Posterior vena cava (tissue), 2 donors: ENCODE measurements at regions not wholly inside any gene's neighbourhood (a gene's known extent, or its start where the extent isn't known, plus 50 kb on each side); places are given as distances from the start of the nearest gene placed in this dataset.
"Not testable (repeated sequence)": the region's sequence is repeated elsewhere in the genome, so short reads cannot be mapped to it uniquely, and the experiment has no call there.

Source experiments
- DNase-seq: peaks from one replicate; pipeline ENCODE4 v3.0.0-alpha.2; 2020; ENCODE audit warnings: low spot score
- intact Hi-C, 2 donors: fragments of 100-400 bp; cut with DNase I; formaldehyde crosslinking; loops; one replicate each; pipeline versions ENCODE4 v1.14.1 to v1.14.2; 2022 to 2023
- donor health status: DM: yes; HTN: yes; CAD: no.
- donor health status: DM: yes; HTN: yes; CAD: no.

DNA sequence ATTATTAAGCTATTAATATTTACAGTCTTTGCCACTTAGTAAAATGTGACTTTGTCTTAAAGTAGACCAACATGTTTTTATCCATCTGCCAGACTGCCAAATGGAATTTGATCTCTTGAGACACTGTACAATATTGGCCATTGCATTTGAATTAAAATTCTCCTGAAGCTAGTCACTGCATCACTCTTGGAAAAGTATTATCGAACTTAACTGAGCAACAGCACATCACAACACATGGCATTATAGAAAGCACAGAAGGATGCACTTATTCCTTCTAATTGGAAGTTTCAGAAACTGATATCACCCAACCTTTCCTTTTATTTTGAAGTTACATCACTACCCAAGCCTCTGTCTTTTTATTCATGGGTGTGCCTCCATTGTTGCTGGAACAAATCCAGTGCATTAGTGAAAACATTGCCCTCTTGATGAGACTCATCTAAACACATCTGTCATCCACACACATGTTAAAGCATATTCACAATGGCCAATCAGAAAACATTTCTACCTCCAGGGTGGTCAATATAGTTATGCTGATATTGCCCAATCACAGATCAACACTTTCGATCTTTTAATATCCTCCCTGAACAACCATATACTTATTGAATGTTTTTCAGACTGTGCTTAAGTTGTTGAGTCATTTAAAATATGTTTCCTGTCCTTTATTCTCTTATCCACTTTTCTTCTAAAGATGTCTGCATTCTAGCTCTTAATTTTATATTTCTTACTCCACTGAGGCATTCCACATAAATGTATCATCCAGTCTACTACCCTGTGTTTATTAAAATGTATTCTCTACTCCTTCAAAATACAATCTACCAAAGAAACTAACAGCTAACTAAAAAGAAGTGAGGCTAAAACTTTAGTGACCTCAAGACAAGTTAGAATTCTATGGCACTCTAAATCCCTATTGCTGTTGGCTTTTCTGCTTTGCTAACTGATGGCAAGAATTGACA is 535.0 kb downstream of the RFPL4B start:
- intact Hi-C loops, result no loop called here
- no peak for DNase-seq

DNA sequence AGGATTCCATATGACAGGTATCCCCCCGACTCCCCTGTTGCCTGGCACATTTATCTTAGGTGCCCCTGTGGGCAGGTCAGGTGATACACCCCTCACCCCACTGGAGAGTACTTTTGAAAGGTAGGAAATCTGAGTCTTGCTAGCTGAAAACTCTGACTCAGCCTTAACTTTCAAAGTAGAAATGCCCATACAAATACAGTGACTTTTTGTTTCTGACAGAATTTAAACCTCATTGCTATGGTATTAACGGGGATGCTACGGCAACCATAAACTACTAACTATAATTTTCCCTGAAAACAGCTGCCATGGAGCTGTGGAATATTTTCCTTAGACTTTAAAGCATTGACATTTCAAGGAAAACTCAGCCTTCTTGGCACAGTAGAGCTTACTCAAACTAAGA is 536.0 kb downstream of the RFPL4B start:
- DNase-seq, result no peak
- intact Hi-C loops, result no loop called here

- intact Hi-C loops, result no loop called here
- no peak for DNase-seq
Observed at GRCh38 chr6:112886415-112886814, 539.3 kb downstream of the RFPL4B start.

- intact Hi-C loops, DNase-seq: not testable (repeated sequence)
Observed at GRCh38 chr6:112887424-112887823, 540.3 kb downstream of the RFPL4B start.

DNA sequence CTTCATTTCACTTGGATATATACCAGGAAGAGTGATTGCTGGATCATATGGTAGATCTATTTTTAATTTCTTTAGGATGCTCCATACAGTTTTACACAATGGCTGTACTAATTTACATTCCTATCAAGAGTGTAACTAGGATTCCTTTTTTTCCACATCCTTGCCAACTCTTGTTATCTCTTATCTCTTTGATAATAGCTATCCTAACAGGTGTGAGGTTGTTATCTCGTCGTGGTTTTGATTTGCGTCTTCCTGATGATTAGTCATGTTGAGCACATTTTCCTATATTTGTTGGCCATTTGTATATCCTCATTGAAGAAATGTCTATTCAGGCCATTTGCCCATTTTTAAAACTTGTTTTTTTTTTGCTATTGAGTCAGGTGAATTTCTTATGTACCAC is 552.4 kb downstream of the RFPL4B start:
- intact Hi-C loops, result no loop called here
- DNase-seq, result no peak

DNA sequence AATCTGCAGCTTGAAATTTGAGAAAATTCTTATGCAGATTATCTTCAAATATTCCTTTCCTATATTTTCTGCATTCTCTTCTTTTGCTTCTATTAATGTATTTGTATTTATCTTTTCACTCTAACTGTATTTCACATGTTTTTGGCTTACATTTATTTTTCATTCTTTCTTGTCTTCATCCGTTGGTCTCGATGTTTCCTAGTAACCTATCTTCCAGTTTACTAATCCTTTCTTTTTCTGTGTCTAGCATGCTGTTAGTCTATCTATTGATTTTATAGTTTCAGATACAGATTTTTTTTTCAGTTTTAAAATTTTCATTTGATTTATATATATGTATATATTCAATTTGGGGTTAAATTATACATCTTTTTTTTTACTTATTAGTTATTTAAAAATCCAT is 556.2 kb downstream of the RFPL4B start:
- intact Hi-C loops, result no loop called here
- DNase-seq, result no peak

- no peak for DNase-seq
- intact Hi-C loops, result no loop called here
Observed at GRCh38 chr6:112906726-112907125, 559.6 kb downstream of the RFPL4B start.

DNA sequence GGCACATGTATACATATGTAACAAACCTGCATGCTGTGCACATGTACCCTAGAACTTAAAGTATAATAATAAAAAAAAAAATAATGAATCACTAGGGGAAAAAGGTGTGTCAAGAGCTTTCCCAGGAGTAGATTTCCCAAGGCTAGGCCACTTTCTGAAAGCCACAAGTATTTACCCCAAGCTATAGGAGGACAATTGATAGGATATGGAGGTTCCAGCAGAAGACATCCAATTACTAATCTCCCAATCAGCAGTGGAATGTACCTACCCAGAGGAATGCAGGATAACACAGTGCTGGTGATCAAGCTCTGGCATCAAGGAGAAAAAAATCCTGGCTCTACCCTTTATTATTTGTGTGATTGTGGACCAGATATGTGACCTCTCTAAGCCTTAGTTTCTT is 562.7 kb downstream of the RFPL4B start:
- intact Hi-C loops, result no loop called here
- no peak for DNase-seq

DNA sequence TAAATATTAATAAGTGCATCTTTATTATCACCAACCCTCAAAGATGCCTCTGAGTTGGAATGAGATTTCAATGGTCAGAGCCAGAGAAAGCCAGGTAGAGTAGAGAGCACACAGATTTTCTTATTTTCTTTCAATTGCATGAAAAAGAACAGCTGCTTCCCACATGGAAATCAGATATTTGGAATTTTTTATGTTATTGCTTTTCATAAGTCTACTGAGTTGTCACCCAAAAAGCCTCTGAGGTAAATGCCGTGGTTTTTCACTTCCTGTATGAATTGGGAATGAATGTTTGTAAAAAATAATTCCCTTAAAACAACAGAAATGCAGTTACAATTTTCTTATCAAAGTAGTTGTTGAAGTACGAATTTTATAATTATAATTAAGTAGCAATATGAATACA is 563.1 kb downstream of the RFPL4B start:
- intact Hi-C loops, result no loop called here
- no peak for DNase-seq

GRCh38 chr6:112911959-112912358 is 564.8 kb downstream of the RFPL4B start:
- intact Hi-C loops, result no loop called here
- no peak for DNase-seq

DNA sequence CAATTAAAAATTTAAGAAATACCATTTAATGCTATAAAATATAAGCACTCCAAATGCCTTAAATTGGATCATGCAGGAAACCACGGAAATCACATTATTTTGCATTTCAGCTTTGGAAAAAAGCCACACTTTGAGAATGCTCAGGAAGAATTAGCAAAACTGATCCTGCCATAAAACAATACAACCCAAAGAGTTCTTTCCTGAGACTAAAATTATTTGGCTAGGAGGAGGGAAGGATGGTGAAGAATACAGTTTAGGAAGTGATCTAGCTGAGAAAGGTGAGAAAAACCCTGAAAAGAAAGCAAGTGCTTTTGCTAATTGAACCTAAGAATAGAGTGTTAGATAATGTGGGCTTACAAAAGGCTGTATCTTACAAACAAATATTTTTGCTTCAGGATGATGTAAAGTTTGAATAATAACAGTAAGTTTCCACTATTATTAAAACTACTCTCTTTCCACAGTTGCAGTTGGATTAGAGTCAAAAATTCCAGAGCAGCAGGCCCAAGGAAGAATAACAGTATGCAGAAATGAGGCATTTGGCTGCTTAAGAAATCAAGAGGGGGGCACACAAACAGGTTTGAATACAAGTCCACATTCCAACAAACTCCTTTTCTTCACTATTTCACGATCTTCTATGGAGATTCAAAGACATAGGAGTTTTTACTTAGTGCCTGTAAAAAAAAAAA is 565.4 kb downstream of the RFPL4B start:
- no peak for DNase-seq
- intact Hi-C loops, result no loop called here

DNA sequence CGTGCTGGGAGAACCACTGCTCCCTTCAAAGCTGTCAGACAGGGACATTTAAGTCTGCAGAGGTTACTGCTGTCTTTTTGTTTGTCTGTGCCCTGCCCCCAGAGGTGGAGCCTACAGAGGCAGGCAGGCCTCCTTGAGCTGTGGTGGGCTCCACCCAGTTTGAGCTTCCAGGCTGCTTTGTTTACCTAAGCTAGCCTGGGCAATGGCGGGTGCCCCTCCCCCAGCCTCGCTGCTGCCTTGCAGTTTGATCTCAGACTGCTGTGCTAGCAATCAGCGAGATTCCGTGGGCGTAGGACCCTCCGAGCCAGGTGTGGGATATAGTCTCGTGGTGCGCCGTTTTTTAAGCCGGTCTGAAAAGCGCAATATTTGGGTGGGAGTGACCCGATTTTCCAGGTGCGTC is 572.6 kb downstream of the RFPL4B start:
- intact Hi-C loops, DNase-seq: not testable (repeated sequence)

DNA sequence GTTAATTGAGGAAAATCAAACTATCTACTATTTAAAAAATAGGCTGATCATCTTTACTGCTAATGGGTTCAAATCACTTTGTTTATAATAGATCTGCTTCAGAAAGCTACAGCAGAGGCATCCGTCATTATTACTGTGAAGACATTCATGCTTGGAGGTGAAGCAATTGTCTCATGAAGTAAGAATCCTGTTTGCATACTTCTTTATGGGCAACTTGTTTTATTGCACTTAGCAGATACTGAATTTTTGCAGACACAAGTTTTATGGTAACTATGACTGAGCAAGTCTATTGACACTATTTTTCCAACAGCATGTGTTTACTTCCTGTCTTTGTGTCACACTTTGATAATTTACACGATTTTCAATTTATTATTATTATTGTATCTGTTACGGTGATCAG is 573.9 kb downstream of the RFPL4B start:
- intact Hi-C loops, result no loop called here
- DNase-seq, result no peak

DNA sequence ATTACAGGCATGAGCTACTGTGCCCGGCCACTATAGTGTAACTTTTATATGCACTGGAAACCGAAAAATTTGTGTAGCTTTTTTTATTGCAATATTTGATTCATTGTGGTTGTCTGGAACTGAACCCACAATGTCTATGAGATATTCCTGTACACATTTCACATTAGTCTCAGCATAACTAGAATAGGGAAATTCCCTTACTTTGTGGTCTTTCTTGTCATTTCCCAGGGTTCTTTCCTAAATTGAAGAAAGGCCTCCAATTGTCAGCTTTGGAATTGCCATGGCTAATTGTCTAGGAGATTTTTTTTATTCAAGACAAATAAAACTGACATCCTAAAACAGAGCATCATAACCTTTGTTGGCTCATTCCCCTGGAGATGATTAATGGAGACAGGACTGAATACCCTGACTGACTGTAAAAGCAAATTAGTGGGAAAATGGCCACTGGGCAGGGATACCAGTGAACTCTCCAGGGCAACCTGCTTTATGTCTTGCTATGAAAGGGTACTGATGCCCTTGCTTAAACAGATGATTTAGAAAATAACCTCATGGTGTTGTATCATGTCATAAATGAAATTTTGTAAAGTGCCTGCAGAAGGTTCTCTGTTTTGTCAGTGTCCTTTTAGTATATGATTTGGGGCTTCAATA is 576.9 kb downstream of the RFPL4B start:
- intact Hi-C loops, result no loop called here
- DNase-seq, result no peak

GRCh38 chr6:112925702-112926101 is 578.6 kb downstream of the RFPL4B start:
- intact Hi-C loops, result no loop called here
- no peak for DNase-seq

GRCh38 chr6:112927641-112928320 is 580.7 kb downstream of the RFPL4B start:
- no peak for DNase-seq
- intact Hi-C loops, result no loop called here

GRCh38 chr6:112929641-112930040 is 582.5 kb downstream of the RFPL4B start:
- intact Hi-C loops, result loop anchor here in 1 of 2 donors (5.0 kb wide), 1 partner anchor 137 kb away; no protein-coding TSS in a partner anchor
- DNase-seq, result no peak

GRCh38 chr6:112931832-112932231 is 584.7 kb downstream of the RFPL4B start:
- intact Hi-C loops, result loop anchor here in 1 of 2 donors (5.0 kb wide), 1 partner anchor 140 kb away; no protein-coding TSS in a partner anchor
- DNase-seq, result no peak

GRCh38 chr6:112933947-112934346 is 586.8 kb downstream of the RFPL4B start:
- DNase-seq, result no peak
- intact Hi-C loops, result loop anchor here in 1 of 2 donors (5.0 kb wide), 1 partner anchor 142 kb away; no protein-coding TSS in a partner anchor
